GM21528 (cell line): ENCODE measurements at regions not wholly inside any gene's neighbourhood (a gene's known extent, or its start where the extent isn't known, plus 50 kb on each side); places are given as distances from the start of the nearest gene placed in this dataset.

ENCODE experiments used
- ATAC-seq: cut with Tn5 transposase; IDR thresholded peaks from one replicate; pipeline ENCODE4 v1.9.1; 2021; ENCODE audit warnings: mild to moderate bottlenecking, moderate library complexity; ENCODE audit not compliant: unreplicated experiment, low FRiP score

- peak; percentile 99 for ATAC-seq
These were observed 354.1 kb upstream of the MAP3K7 start for GRCh38 chr6:90940812-90941481.

- no peak for ATAC-seq
These were observed 353.0 kb upstream of the MAP3K7 start for GRCh38 chr6:90939906-90940305.

DNA sequence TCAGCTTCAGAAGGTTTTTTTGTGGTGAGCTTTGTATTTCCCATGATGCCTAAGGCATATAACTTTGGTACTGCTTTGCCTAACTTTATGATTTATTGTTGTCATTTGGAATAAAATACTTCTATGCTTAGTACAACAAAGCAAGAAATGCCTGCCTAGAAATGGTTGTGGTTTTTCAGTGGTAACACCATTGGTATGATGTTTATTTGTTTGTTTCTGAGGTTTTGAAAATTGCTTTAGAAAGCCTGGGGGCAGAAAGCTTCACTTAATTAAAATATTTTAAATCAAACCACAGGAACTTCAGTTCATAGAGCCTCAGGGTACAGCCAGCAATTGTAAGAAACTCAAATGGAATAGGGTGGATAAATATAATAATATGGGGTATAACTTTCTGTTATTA, 351.2 kb upstream of the MAP3K7 start:
- no peak for ATAC-seq

- ATAC-seq: no peak
These were observed 349.4 kb upstream of the MAP3K7 start for GRCh38 chr6:90936286-90936685.

- ATAC-seq: no peak
These were observed 348.1 kb upstream of the MAP3K7 start for GRCh38 chr6:90934966-90935365.

DNA sequence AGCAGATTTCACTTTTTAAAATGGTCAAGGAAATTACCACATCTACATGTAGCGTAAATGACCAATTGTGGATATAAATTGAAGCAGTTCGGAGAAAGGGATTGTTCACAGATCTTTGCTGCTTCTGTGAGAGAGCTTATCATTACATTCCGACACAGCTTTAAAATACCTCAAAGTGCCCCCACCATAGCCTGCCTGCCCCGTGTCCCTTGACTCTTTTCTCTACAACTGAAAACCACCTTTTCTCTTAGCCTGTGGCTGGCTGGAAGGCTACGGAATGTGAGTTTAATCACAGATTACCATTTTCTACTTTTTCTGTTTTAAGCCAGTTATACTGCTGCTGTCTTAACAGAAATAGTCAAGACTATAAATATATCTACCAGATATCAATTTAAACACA, 347.2 kb upstream of the MAP3K7 start:
- ATAC-seq: no peak

GRCh38 chr6:90932351-90932750, 345.5 kb upstream of the MAP3K7 start:
- ATAC-seq: no peak

DNA sequence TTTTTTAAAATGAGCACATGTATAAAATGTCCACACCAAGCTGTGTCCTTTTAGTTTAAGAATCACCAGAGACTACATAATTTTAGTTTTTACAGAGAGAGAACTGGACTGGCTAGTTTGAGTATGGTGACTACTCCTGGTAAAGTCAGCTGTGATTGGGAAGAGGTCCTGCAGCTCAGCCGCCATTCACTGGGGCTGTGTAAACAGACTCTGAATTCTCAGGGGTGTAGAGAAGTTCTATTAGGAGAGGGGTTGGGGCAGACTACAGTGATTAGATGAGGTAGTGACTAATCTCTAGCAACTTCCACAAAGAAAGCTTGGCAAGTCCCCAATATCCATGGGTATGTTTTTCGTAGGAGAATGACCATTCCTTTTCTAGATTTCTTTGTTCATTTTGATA, 341.2 kb upstream of the MAP3K7 start:
- no peak for ATAC-seq

DNA sequence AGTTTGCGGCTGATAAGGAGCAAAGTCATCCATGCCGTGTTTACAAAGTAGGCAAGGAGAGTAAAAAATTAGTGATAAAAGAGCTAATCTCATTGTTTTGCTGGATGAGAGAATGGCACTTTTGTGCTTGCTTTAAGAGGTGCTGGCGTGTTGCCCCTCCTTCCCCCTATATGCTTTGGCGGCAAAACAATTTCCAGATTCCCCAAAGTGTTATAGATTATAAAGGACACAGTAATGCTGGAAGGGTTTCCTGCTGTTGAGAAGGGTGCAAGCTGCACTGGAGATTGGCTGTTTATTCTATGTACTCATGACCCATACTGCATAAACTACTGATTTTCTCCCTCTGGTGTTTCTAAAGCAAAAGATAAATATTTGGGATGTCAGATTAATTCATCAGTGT, 338.9 kb upstream of the MAP3K7 start:
- ATAC-seq: no peak

DNA sequence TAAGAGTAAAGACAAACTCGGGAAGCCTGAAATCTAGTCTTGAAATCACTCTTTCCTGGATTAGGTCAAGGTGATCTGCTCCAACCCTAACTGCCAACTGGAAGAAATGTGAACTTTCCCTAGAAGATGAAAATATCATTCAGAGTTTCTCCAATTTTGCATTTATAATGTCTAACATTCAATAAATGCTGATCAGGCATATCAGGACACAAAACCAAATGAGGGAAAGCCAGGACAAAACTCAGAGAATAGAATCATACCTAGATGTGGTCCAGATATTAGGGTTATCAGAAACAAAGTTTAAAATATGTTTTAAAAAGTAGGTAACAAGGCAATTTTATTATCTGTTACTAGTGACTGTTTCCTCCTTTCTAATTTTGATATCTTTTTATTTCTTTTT, 335.5 kb upstream of the MAP3K7 start:
- no peak for ATAC-seq

GRCh38 chr6:90918361-90918760, 331.5 kb upstream of the MAP3K7 start:
- no peak for ATAC-seq

DNA sequence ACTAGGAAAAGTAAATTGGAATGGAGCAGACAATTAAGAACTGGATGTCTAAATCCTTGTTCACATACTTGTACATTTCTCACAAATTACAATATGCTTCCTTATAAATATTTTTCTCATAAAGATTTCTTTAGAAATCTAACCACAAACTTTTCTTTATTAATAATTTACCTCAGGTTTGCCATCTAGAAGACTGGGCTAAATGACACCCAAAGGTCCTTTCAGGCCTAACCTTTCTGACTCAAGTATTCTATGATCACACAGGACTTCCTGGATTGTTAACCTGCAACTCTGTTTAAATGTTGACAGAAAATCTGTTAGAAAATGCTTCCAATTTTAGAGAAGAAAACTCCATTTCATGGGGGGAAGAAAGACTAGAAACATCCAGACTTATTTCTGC, 330.5 kb upstream of the MAP3K7 start:
- no peak for ATAC-seq

DNA sequence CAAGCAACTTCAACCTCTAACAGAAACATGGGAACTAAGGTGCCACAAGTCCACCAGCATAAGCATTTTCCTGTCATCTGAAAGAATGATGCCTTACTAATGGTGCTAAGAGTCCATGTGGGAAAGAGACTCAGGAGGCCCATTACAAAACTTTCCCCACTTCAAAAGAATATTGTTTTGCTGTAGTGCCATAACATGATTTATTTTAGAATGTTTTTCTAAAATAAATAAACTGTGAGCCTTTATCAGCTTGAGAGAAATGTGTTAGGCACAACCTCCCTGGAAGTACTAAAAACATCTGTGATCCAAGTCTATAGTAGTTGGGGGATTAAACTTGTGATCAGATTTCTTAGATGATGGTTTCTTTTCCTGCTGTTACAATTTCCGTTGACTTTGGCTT, 330.1 kb upstream of the MAP3K7 start:
- no peak for ATAC-seq

GRCh38 chr6:90915224-90915915, 328.5 kb upstream of the MAP3K7 start:
- no peak for ATAC-seq

- ATAC-seq: no peak
These were observed 327.4 kb upstream of the MAP3K7 start for GRCh38 chr6:90914312-90914711.

DNA sequence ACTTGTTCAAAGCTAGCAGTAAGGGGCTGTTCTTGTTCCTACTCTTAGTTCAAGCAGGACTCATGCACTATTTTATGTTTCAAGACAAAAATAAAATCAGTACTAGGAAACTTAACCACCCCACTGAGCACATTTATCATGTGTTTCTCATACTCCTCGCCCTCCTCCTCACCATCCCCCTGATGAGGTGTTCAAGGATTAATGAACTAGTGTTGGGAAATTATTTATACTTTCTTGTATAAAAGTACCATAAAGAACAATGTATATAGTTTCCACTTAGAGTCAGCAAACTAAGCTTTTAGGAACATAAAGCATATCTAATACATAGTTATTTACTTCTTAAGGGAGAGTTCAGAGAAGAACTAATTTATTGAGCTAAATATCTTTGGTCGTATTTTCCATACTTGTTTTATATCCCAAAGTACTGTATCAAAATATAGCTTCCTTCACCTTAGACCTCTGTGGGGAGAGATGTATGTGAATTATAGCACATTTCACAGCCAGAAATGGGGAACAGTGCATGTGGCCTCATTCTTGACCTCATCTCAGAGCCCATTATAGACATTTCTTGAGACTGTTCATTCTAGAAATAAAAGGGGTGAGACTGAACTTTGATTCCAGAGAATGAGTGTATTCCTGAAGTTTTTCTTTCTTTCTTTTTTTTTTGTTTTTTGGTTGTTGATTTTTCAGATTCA, 326.5 kb upstream of the MAP3K7 start:
- no peak for ATAC-seq

- ATAC-seq: no peak
These were observed 324.8 kb upstream of the MAP3K7 start for GRCh38 chr6:90911642-90912041.

- ATAC-seq: no peak
These were observed 324.0 kb upstream of the MAP3K7 start for GRCh38 chr6:90910893-90911292.

- ATAC-seq: no peak
These were observed 321.2 kb upstream of the MAP3K7 start for GRCh38 chr6:90907931-90908655.

DNA sequence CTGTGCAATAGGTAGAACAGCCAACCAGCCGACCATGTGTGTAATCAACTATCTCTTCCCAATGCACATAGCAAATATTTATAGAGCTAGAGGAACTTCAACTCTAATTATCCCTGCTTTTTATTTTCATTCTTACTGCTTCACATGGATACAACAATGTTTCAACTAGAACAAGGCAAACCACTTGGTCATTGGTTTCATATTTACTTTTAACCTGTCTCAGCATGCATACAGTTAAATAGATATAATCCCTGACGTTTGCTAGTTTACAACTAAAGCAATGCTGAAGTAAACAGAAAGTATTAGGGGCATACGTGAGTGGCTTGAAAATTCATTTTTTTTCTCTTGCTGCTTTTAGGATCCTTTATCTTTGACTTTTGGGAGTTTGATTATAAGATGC, 318.5 kb upstream of the MAP3K7 start:
- ATAC-seq: no peak

DNA sequence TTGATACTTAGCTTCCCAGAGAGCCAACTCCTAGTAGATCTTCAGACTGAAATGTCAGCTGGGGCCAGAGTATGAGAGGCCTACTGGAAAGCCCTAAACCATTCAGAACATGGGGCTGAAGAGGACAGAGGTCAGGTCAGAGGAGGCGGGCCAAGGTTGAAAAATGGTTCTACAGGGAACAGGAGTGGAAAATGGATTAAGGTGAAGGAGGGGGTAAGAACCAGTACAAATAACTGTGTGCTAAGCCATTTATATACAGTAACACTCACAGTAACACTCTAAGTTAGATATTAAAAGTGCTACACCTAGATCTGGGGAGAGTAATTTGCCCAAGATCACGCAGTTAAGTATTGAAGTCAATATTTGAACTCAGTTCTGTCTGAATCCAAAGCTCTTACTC, 313.2 kb upstream of the MAP3K7 start:
- ATAC-seq: no peak
